Activated CD4-positive, alpha-beta T cell treated with anti-CD3 and anti-CD28 coated beads, Interleukin-10, Interleukin-2, amounts not matched to agents 100 ng/mL and 50 ng/mL, durations not matched to agents 16 hours and 8 hours (primary cell): ENCODE measurements at regions not wholly inside any gene's neighbourhood (a gene's known extent, or its start where the extent isn't known, plus 50 kb on each side); places are given as distances from the start of the nearest gene placed in this dataset.
A peak's percentile ranks its signal among the peaks of the same experiment; 100 is the strongest.
"Not testable (repeated sequence)": the region's sequence is repeated elsewhere in the genome, so short reads cannot be mapped to it uniquely, and the experiment has no call there.

Experiments
- DNase-seq: peaks from one replicate; pipeline ENCODE4 v3.0.0-alpha.2; 2020

DNA sequence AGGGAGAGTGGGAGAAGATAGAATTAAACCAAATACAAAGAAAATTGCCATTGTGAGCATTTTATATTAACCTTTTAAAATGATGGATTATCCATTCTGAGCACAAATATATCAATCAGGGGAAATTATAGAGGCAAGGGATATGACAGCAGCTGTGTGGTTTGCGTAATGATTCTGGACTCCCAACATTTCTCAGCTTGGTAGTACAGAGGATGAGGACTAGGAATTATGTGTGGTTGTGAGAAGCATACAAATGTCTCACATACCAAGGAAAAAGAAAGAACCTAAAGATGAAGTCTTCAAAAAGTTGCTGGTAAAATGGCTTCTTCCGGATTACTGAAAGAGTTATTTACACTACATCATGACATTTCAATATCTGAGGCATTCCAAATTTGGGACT is 674.6 kb upstream of the NR3C2 start:
- DNase-seq: no peak

DNA sequence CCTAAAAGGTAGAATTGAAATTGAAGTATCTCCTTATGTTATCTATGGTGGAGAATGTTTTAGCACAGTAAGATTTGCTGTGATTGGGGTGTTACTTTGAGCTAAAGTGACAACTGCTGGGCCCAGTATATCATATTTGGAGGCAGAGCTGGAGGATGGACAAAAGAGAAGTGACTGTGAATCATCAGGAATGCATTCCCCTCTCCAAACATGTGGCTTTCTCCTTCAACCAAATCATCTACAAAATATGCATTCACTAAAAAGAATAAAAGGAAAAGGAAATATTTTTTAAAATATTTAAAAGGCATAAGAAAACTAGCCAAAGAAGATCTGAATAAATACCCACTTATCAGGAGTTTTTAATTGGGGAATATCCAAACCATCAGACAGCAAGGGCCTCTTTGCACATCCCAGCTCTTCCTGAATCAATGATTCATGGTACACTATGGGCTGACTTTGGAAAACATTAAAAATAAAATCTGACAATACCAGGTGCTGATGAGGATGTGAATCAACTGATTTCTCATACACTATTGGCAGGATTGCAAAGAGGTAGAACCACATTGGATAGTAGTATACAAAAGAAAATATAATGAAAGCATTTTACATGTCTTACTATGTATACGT is 671.7 kb upstream of the NR3C2 start:
- no peak for DNase-seq

DNA sequence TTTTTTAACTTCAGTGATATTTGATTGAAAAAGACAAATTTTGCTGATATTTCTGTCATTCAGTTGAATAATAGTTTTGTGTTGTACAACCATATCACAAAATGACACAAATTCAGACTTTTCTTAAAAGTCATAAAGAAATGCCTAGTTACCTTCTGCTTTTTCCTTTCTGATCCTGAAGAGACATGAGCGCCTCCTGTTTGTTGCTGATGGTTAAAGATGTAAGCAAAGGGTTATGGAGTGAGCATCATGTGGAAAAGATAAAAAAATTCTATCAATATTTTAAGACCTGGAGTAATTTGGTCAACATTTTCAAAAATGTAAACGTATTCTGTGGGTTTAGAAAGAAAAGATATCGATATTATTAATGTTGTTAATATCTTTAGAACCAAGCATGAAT is 669.9 kb upstream of the NR3C2 start:
- no peak for DNase-seq

DNA sequence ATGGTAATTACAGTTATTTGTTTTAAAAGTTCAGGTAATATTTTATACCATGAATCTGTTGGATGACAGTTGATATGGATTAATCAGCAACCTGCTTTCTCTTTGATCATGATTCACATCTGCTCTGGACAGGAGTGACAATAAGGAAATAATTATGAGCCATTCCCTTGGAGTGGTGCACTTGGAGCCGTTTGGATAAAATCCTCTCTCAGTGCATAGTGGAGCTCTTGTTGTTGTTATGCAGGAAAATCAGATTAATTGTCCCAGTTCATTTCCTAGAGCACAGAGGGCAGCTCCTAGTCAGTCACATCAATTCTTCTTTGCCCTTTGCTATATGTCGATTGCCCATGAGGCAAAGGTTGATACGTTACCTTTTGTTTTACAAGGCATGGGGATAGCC is 668.3 kb upstream of the NR3C2 start:
- DNase-seq: no peak

DNA sequence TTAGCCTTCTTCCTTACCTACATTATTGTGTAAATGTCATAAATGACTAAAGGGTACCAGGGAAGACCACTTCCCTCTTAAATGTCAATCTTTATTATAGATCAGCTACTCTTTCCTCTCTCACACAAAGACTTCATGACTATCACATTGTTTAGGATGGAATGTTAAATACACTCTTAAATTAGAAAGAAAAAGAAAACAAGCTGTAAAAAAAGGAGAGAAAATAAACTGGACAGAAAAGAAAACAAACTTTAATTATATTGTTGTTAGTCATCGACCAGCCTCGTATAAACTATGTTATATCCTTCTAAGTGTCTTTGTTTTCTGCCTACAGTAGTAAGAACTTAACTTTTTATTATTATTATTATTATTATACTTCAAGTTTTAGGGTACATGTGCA is 666.4 kb upstream of the NR3C2 start:
- DNase-seq: no peak

DNA sequence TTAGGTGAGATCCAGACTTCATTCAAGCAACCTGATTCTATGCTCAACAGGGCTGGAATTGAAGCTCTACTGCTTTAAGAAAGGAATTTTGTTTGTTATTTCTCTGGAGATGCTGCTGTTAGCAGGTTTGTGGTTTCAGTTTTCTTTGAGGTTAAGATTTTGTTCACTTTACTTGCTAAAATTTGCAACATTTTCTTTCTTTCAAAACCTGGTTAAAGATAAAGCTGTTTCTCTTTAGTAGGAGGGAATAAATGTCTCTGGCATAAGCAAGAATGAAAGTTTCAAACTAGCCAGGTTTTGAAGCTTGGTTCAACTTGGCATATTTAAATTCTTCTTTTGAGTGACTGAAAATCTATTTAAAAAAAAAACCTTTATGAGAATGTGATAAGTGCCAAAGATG is 660.6 kb upstream of the NR3C2 start:
- no peak for DNase-seq

DNA sequence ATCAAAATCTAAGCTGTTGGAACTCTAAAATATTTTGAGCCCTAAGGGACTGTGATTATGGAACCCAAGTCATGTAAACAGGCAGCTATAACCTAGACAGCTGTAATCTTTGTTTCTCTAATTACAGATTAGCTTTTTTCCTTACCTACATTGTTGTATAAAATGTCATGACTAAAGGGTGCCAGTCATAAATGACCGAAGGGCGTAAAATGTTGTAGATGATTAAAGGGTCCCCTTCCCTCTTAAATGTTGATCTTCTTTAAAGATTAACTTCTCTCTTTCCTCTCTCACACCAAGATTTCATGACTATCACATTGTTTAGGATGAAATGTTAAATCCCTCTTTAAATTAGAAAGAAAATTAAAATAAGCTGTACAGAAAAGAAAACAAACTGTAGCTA is 659.4 kb upstream of the NR3C2 start:
- no peak for DNase-seq

- DNase-seq: no peak
Measured at GRCh38 chr4:149095811-149096210, 653.6 kb upstream of the NR3C2 start.

DNA sequence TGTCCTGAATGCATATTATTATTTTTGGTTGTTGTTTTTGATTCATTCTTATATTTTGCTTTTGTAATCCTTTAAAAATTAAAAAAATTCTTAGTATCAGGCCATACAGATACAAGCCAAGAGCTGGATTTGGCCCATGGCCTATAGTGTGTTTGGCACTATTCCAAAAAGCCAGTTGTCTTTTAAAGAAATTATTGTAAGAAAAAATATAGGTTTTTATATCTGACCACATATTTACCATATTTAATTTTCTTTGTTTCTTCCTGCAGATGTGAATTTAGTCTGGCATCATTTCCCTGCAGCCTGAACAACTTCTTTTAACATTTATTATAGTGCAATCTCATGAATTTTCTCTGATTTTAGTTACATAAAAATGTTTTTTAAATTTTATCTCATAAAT is 652.8 kb upstream of the NR3C2 start:
- DNase-seq: no peak

DNA sequence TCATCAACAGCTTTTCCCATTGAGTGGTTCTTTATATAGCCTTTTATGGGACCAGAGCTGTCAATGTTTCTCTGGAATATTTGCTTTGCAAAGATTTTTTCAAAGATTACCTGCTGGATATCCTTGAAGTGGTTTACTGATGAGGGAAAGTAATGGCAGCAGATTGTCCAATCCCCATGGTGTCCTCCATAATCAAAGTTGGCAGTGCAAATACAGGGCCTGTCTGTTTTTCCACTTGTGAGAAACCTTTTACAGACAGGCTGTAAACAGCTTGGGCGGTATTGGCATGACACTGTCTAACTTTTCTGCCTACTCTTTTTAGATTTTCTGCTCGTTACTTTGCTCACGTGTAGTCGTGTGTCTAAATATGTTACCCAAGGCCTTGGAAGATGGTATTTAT is 641.9 kb upstream of the NR3C2 start:
- no peak for DNase-seq

DNA sequence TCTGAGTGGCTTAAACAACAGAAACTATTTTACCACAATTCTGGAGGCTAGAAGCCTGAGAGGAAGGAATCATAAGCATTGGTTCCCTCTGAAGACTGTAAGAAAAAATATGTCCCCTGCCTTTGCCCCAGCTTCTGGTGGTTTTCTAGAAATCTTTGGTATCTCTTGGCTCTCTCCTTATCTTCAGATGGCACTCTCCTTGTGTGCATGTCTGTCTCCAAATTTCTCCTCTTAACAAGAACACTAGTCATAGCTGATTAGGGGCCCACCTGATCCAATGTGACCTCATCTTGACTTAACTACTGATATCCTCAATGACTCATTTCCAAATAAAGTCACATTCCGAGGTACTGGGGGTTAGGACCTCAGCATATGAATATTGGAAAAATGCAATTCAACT is 635.0 kb upstream of the NR3C2 start:
- no peak for DNase-seq

- no peak for DNase-seq
Measured at GRCh38 chr4:149076401-149076800, 634.2 kb upstream of the NR3C2 start.

- no peak for DNase-seq
Measured at GRCh38 chr4:149072384-149072783, 630.2 kb upstream of the NR3C2 start.

DNA sequence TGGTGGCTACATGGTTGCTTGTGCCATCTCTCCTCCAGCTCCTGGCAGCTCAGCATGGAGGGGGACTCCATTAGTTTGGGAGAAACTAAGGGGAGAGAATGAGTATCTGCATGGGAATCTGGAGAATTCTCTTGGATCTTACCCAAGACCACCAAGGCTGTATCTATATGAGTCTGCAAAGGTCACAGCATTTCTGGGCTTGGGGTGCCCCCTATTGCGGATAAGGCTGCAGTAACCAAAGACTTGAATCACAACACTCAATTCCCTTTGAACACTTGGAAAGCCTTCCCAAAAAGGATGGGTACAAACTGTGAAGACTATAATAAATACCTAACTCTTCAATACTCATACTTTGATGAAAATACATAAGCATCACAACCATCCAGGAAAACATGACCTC is 623.5 kb upstream of the NR3C2 start:
- no peak for DNase-seq

GRCh38 chr4:149062997-149063396 is 620.8 kb upstream of the NR3C2 start:
- no peak for DNase-seq

DNA sequence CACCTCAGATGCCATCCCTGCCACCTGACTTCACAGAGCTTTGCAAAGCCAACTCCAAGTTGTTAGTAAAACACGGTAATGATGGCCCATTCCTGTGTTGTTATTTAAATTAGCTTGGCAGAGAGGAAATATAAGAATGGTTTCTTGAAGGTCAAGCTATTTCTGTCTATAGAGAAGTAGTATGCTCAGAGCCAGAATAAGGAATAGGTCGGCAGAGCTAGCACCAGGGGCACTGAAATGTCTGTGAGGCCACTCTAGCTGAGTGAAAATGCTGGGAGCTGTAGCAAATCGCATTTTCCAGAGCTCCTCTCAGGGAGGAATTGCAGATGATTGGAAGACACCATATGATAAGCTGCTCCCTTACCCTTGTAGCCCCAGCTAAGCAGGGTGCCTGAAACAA is 615.4 kb upstream of the NR3C2 start:
- no peak for DNase-seq

DNA sequence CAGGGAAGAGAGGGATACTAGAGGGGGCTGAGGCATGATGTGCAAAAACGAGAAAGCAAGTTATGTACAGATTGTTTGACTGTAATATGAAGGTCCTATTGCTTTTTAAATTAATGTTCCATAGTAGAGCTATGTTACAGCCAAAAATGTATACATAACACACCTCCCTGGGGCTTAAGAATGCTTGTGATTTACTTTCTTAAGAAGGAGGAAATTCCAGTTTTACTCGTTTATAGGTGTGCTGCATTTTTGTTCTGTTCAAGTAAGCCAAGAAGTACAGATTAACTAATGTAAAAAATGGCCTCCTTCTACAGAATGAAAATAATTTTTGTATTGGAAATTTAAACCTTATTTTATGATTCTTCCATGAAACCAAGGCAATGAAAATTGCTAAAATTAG is 614.4 kb upstream of the NR3C2 start:
- no peak for DNase-seq

GRCh38 chr4:149055624-149056023 is 613.4 kb upstream of the NR3C2 start:
- no peak for DNase-seq

DNA sequence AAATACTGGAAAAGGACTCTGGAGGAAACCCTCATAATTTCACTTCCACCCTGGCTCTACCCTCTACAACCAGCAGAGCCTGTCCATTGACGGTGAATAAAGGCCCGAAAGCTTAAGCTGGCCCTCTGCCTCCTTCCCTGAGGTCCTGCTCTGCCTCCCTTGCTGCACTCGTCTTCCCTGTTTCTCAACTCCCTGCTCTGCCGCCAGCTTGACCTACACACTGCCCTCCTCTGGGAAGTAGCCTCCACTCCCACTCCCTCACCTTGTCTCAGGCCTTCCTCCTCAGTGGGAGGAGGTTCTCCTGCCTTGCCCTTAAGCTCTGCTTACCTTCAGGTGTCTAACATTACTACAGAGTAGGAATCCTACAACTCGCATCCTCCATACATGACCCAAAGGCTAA is 608.6 kb upstream of the NR3C2 start:
- no peak for DNase-seq

- DNase-seq: no peak
Measured at GRCh38 chr4:149048451-149049143, 606.4 kb upstream of the NR3C2 start.

- no peak for DNase-seq
Measured at GRCh38 chr4:149047368-149047767, 605.2 kb upstream of the NR3C2 start.

- no peak for DNase-seq
Measured at GRCh38 chr4:149045731-149046130, 603.5 kb upstream of the NR3C2 start.

DNA sequence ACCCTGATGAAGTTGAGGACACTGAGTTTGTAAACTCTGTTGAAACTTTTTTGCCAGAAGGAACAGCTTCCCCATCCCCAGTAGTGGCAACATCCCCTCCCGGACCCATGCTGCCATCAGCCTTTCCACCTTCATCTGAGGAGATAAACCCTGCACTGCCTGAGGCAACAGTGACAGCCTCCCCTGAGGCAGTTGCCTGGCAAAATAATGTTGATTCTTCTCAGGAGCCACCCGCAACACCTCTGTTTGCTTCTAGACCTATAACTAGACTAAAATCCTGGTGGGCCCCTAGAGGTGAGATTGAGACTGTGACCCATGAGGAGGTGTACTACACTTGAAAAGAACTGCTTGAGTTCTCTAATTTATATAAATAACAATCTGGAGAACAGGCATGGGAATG is 597.6 kb upstream of the NR3C2 start:
- not testable (repeated sequence) for DNase-seq

DNA sequence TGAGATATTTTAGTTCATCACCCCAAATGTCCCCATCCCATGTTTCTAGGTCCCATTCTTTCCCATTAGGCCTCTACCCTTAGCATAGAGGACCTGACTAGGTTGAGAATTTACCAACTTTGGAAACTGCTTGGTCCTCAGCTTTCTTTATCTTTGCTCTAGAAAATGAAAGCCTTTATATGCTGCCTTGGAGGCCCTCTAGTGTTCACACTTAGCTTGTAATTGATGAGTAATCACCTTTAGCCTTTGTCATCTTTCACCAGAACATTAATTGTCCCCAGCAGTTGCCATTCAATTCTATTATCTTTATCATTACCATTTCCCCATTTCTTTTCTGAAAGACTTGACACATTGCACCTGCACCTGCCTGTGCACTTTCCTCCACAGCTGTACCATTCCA is 589.2 kb upstream of the NR3C2 start:
- DNase-seq: peak; percentile 6

GRCh38 chr4:149029056-149029651 is 586.9 kb upstream of the NR3C2 start:
- DNase-seq: no peak
